GM06990 (cell line): ENCODE measurements at regions not wholly inside any gene's neighbourhood (a gene's known extent, or its start where the extent isn't known, plus 50 kb on each side); places are given as distances from the start of the nearest gene placed in this dataset.

Source experiments
- DNase-seq: peaks from one replicate; pipeline ENCODE4 v3.0.0-alpha.2; 2011; ENCODE audit not compliant: insufficient read length; ENCODE audit errors: extremely low read depth
- H3K27me3 ChIP-seq: replicated peaks from 2 replicates; pipeline ENCODE4 v1.6.0; 2011; ENCODE audit warnings: low read length; ENCODE audit not compliant: control insufficient read depth, insufficient read depth
- H3K36me3 ChIP-seq: 2 replicates; pipeline ENCODE4 v1.5.1; 2011; ENCODE audit warnings: low read length; ENCODE audit not compliant: control insufficient read depth, insufficient read depth
- H3K4me3 ChIP-seq: replicated peaks from 2 replicates; pipeline ENCODE4 v1.5.1; 2011; ENCODE audit warnings: low read depth, mild to moderate bottlenecking, control low read depth, low read length
- TF ChIP-seq, protein P1 (sequence below): IDR thresholded peaks from 2 replicates; pipeline ENCODE4 v1.5.1; 2011; ENCODE audit warnings: low read length, control low read depth, mild to moderate bottlenecking, inconsistent platforms; ENCODE audit not compliant: insufficient read depth, poor library complexity, severe bottlenecking

DNA sequence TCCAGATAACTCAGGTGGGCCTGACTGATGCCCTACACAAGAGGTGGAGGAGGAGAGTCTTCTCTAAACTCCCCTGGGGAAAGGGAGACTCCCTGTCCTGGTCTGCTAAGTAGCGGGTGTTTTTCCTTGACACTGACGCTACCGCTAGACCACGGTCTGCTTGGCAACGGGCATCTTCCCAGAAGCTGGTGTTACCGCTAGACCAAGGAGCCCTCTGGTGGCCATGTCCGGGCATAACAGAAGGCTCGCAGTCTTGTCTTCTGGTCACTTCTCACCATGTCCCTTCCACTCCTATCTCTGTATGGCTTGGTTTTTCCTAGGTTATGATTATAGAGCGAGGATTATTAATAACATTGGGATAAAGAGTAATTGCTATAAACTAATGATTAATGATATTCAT is 965.5 kb downstream of the TMEM121 start:
- TF ChIP-seq, protein P1, sequence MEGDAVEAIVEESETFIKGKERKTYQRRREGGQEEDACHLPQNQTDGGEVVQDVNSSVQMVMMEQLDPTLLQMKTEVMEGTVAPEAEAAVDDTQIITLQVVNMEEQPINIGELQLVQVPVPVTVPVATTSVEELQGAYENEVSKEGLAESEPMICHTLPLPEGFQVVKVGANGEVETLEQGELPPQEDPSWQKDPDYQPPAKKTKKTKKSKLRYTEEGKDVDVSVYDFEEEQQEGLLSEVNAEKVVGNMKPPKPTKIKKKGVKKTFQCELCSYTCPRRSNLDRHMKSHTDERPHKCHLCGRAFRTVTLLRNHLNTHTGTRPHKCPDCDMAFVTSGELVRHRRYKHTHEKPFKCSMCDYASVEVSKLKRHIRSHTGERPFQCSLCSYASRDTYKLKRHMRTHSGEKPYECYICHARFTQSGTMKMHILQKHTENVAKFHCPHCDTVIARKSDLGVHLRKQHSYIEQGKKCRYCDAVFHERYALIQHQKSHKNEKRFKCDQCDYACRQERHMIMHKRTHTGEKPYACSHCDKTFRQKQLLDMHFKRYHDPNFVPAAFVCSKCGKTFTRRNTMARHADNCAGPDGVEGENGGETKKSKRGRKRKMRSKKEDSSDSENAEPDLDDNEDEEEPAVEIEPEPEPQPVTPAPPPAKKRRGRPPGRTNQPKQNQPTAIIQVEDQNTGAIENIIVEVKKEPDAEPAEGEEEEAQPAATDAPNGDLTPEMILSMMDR, result peak; percentile 58
- H3K27me3 ChIP-seq, result no peaks in the 10 kb centered on the region
- no peak overlapping the region for H3K4me3 ChIP-seq
- no peak for DNase-seq
- no peaks in the 10 kb centered on the region for H3K36me3 ChIP-seq

DNA sequence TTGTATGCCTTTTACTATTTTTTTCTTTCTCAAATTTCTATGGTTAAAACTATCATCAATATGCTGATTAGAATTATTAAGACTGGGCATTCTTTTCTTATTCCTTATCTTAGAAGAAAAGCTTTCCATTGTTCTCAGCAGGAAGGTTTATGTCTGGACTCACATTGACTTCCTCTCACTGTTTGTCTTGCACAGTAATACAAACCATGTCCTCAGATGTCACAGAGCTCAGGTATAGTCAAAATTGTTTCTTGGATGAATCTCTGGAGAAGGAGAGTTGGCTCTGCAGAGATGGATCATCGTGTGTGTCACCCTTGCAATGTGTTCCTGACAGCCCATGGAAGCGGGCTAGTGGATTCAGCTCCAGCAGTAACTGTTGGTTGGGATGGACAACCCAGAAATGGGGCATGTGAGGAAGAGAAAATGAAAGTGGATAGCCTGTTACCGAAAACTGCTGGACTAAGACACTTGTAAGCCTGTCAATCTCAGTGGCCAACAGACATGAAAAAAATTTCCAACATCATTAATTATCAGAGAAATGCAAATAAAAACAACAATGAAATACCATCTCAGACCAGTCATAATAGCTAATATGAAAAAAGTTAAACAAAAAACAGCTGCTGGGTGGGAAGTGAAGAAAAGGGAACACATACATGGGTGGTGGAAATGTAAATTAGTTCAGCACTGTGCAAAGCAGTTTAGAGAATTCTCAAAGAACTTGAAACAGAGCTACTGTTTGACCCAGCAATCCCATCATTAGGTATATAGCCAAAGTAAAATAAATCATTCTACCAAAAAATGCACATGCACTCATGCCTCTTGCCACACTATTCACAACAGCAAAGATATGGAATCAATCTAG is 967.8 kb downstream of the TMEM121 start:
- Histone ChIP-seq H3K27me3 (no peaks in the 10 kb centered on the region), H3K4me3 (no peak overlapping the region), H3K36me3 (no peaks in the 10 kb centered on the region)
- TF ChIP-seq, protein P1, result no peak
- no peak for DNase-seq

DNA sequence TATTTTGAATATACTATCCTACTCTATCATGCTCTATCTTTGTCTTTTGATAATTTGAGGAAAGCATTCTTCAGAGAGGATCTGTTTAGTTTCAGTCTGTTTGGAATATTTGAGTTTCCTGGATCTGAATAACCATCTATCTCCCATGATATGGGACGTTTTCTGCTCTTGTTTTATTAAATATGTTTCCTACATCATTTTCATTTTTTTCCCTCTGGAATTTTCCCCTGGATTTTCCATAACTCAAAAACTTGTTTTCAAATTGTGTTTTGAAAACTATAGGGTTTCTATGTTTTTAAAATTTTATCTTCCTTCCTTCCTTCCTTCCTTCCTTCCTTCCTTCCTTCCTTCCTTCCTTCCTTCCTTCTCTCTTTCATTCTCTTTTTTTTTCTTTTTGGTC is 974.2 kb downstream of the TMEM121 start:
- Histone ChIP-seq H3K4me3 (no peak overlapping the region), H3K27me3 (no peaks in the 10 kb centered on the region), H3K36me3 (no peaks in the 10 kb centered on the region)
- TF ChIP-seq, protein P1, result no peak
- DNase-seq, result no peak

DNA sequence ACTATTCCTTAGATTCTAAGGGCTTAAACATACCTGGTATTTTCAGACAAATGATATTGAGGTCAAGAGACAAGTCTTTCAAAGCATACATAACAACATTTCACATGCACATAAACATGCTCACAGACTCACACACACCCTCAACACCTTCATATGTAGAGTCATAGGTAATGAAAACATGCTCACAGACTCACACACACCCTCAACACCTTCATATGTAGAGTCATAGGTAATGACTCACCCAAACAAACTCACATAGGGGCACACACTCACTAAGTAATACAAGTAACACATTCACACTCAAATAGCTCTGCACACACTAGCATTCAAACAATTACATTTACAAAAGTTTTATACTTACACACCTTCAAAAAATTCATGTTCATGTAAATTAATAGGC is 975.5 kb downstream of the TMEM121 start:
- Histone ChIP-seq H3K27me3 (no peaks in the 10 kb centered on the region), H3K36me3 (no peaks in the 10 kb centered on the region), H3K4me3 (no peak overlapping the region)
- no peak for DNase-seq
- TF ChIP-seq, protein P1, result no peak

DNA sequence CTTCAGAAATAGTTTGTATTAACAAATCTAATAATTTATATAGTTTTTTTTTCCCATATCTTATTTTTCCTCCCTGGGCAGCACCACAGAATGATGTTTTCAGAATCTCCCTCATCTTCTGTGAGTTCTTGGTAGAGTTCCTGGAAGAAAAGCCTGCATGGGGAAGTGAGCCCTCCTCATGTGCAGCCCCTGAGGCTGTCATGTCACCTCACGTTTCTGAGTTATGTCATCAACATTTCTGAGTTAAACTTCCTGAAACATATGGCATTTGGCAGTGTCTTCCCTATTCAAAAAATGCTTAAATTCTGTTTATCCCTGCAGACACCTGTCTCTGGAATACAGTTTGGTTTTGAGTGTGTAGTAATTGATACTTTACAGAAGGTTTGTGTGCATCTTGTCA is 979.0 kb downstream of the TMEM121 start:
- DNase-seq, result no peak
- Histone ChIP-seq H3K36me3 (no peaks in the 10 kb centered on the region), H3K27me3 (no peaks in the 10 kb centered on the region; the same call in 1 of the 2 replicates), H3K4me3 (no peak overlapping the region)
- TF ChIP-seq, protein P1, result no peak
